ENCODE measurements at regions not wholly inside any gene's neighbourhood (a gene's known extent, or its start where the extent isn't known, plus 50 kb on each side); places are given as distances from the start of the nearest gene placed in this dataset.

DNA sequence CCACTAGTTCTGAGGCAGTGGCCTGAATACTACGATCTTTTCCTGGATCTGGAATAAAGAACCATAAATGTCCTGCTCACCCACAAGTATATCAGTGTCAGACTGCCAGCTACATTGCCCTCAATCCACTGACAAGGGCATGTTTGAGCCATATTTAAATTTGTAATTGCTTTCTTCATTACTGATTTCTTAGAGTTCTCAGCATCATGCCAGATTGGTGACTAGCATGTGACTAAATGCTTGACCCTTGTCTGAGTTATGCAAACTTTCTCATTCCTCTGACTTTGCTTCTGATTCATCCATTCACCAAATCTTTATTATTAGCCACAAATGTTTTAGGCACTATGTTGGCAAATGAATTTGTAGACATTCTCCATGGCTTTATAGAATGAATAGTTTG lies 143.6 kb upstream of the SLC16A7 start:
- no peak overlapping the region for H3K4me2 ChIP-seq
- H3K27ac ChIP-seq = no peak overlapping the region
- H2AFZ ChIP-seq = no peak overlapping the region
- no peak for TF ChIP-seq EZH2 (IDR thresholded peaks at IDR 0.05; ENCODE audit: borderline replicate concordance)
- no peak for TF ChIP-seq EZH2phosphoT487 (IDR thresholded peaks at IDR 0.05; ENCODE audit: low read depth, severe bottlenecking, unreplicated experiment)
- no peak for TF ChIP-seq CTCF (IDR thresholded peaks at IDR 0.05; ENCODE audit: poor library complexity)
- 65% methylated on average over 1 of the region's 1 CpG for WGBS (ENCODE audit: low lambda C conversion rate, missing lambda C conversion rate)
- no peak overlapping the region for H3K4me3 ChIP-seq
- H3K9me2 ChIP-seq (replicated peaks; ENCODE audit: insufficient read depth) = no peaks in the 10 kb centered on the region
- H3K4me1 ChIP-seq (ENCODE audit: insufficient read depth) = no peaks in the 10 kb centered on the region
- H3K27me3 ChIP-seq = no peaks in the 10 kb centered on the region
- DNase-seq (ENCODE audit: low spot score) = no peak
- no peaks in the 10 kb centered on the region for H3K36me3 ChIP-seq (replicated peaks; ENCODE audit: insufficient read depth, low read depth)
- H3K9me3 ChIP-seq (ENCODE audit: low read depth) = no peaks in the 10 kb centered on the region
- H3K79me2 ChIP-seq = no peaks in the 10 kb centered on the region
- no peaks in the 10 kb centered on the region for H4K20me1 ChIP-seq (ENCODE audit: insufficient read depth, poor library complexity, severe bottlenecking)

- Histone ChIP-seq H3K4me3 (no peak overlapping the region), H3K9me2 (replicated peaks; ENCODE audit: insufficient read depth) (no peaks in the 10 kb centered on the region), H3K36me3 (replicated peaks; ENCODE audit: insufficient read depth, low read depth) (no peaks in the 10 kb centered on the region), H3K4me2 (peak overlapping the region; percentile 34), H2AFZ (no peak overlapping the region), H4K20me1 (ENCODE audit: insufficient read depth, poor library complexity, severe bottlenecking) (no peaks in the 10 kb centered on the region), H3K27ac (peak overlapping the region; percentile 45), H3K4me1 (ENCODE audit: insufficient read depth) (peaks cover 3% of the 10 kb centered on the region), H3K9me3 (ENCODE audit: low read depth) (no peaks in the 10 kb centered on the region), H3K79me2 (no peaks in the 10 kb centered on the region), H3K27me3 (no peaks in the 10 kb centered on the region)
- DNase-seq (ENCODE audit: low spot score) = peak; percentile 65
- TF ChIP-seq EZH2phosphoT487 (IDR thresholded peaks at IDR 0.05; ENCODE audit: low read depth, severe bottlenecking, unreplicated experiment) (no peak), CTCF (IDR thresholded peaks at IDR 0.05; ENCODE audit: poor library complexity) (no peak), EZH2 (IDR thresholded peaks at IDR 0.05; ENCODE audit: borderline replicate concordance) (no peak)
- 27% methylated on average over 3 of the region's 3 CpGs for WGBS (ENCODE audit: low lambda C conversion rate, missing lambda C conversion rate)
Measured at GRCh38 chr12:59446116-59446515, 149.7 kb upstream of the SLC16A7 start.

GRCh38 chr12:59444932-59445331 lies 150.9 kb upstream of the SLC16A7 start:
- peak; percentile 7 for TF ChIP-seq CTCF (IDR thresholded peaks at IDR 0.05; ENCODE audit: poor library complexity)
- no peak for TF ChIP-seq EZH2 (IDR thresholded peaks at IDR 0.05; ENCODE audit: borderline replicate concordance)
- Histone ChIP-seq H4K20me1 (ENCODE audit: insufficient read depth, poor library complexity, severe bottlenecking) (no peaks in the 10 kb centered on the region), H3K27me3 (no peaks in the 10 kb centered on the region), H3K4me2 (no peak overlapping the region), H3K9me2 (replicated peaks; ENCODE audit: insufficient read depth) (no peaks in the 10 kb centered on the region), H3K36me3 (replicated peaks; ENCODE audit: insufficient read depth, low read depth) (no peaks in the 10 kb centered on the region), H3K79me2 (no peaks in the 10 kb centered on the region), H2AFZ (no peak overlapping the region), H3K27ac (no peak overlapping the region), H3K4me1 (ENCODE audit: insufficient read depth) (peaks cover 3% of the 10 kb centered on the region), H3K4me3 (no peak overlapping the region), H3K9me3 (ENCODE audit: low read depth) (no peaks in the 10 kb centered on the region)
- 97% methylated on average over 1 of the region's 1 CpG for WGBS (ENCODE audit: low lambda C conversion rate, missing lambda C conversion rate)
- DNase-seq (ENCODE audit: low spot score) = no peak

GRCh38 chr12:59432057-59432456 lies 163.8 kb upstream of the SLC16A7 start:
- no peak overlapping the region for H3K27ac ChIP-seq
- no peaks in the 10 kb centered on the region for H3K4me1 ChIP-seq (ENCODE audit: insufficient read depth)
- H3K36me3 ChIP-seq (replicated peaks; ENCODE audit: insufficient read depth, low read depth) = no peaks in the 10 kb centered on the region
- WGBS (ENCODE audit: low lambda C conversion rate, missing lambda C conversion rate) = 57% methylated on average over 1 of the region's 1 CpG
- H3K9me3 ChIP-seq (ENCODE audit: low read depth) = no peaks in the 10 kb centered on the region
- no peaks in the 10 kb centered on the region for H3K9me2 ChIP-seq (replicated peaks; ENCODE audit: insufficient read depth)
- no peak overlapping the region for H3K4me2 ChIP-seq
- H3K79me2 ChIP-seq = no peaks in the 10 kb centered on the region
- TF ChIP-seq EZH2 (IDR thresholded peaks at IDR 0.05; ENCODE audit: borderline replicate concordance) (no peak), CTCF (IDR thresholded peaks at IDR 0.05; ENCODE audit: poor library complexity) (no peak), EZH2phosphoT487 (IDR thresholded peaks at IDR 0.05; ENCODE audit: low read depth, severe bottlenecking, unreplicated experiment) (no peak)
- no peak for DNase-seq (ENCODE audit: low spot score)
- H2AFZ ChIP-seq = no peak overlapping the region
- no peak overlapping the region for H3K4me3 ChIP-seq
- H4K20me1 ChIP-seq (ENCODE audit: insufficient read depth, poor library complexity, severe bottlenecking) = no peaks in the 10 kb centered on the region
- H3K27me3 ChIP-seq = no peaks in the 10 kb centered on the region

Measured in hepatocyte (in vitro differentiated cells).